Mucosa of descending colon (tissue), 3 donors: ENCODE measurements at regions not wholly inside any gene's neighbourhood (a gene's known extent, or its start where the extent isn't known, plus 50 kb on each side); places are given as distances from the start of the nearest gene placed in this dataset.

Source experiments
- ATAC-seq: fragments of 200-7000 bp; cut with Tn5 transposase; one replicate; pipeline ENCODE4 v1.9.1; 2020; ENCODE audit warnings: mild to moderate bottlenecking, moderate library complexity
- DNase-seq, 3 donors: peaks; one replicate each; pipeline ENCODE4 v3.0.0-alpha.2; 2020
- H3K36me3 ChIP-seq: fragments of 200-600 bp; one replicate; pipeline ENCODE4 v1.8.0; 2021; ENCODE audit warnings: low read depth, mild to moderate bottlenecking
- H3K4me1 ChIP-seq: fragments of 200-600 bp; one replicate; pipeline ENCODE4 v1.8.0; 2021; ENCODE audit warnings: low read depth, mild to moderate bottlenecking
- H3K4me3 ChIP-seq: fragments of 200-600 bp; one replicate; pipeline ENCODE4 v1.8.0; 2021; ENCODE audit warnings: mild to moderate bottlenecking
- H3K9me3 ChIP-seq: fragments of 200-600 bp; one replicate; pipeline ENCODE4 v1.8.0; 2021; ENCODE audit warnings: mild to moderate bottlenecking
- intact Hi-C, 2 donors: fragments of 100-400 bp; cut with DNase I in 1 of 2; cut with micrococcal nuclease in 1 of 2; formaldehyde crosslinking; loops; one replicate each; pipeline versions ENCODE4 v1.11.0 to v1.11.1; 2022; cut with DNase I, micrococcal nuclease
- TF ChIP-seq, protein P1 (sequence below): fragments of 200-600 bp; IDR thresholded peaks from one replicate; pipeline ENCODE4 v1.8.0; 2022; ENCODE audit warnings: antibody characterized with exemption, mild to moderate bottlenecking
- donor health status: DM: no; HTN: no; CAD: no; lungs with moderate emphysema.
- donor health status: DM: no; HTN: no; CAD: no.
- donor health status: DM: no; HTN: yes; CAD: no.

DNA sequence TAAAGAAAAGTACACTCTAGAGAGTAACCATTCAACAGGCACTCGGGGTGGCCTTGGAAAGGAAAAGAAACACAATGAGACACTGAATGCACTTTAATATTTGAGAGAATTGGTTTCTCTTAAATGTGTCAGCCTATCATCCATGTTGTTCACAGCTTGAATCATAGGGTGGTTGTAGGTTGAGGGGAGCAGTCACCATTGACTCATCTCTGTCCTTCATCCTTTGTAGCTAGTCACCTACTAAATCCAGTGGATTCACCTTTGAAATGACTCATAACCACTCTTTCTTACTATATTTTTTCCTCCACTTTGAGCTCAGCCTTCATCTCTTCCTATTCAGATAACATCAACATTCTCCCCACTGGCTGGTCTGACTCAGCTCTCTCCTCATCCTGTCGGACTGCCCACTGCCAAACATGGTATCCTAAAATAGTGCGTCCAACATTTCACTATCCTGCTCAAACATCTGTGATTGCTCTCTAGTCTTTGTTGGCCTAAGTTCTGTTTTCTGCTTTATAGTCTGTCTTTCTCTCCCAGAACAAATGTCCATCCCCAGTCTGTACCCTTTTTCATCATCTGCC lies 182.7 kb upstream of the GADL1 start:
- Histone ChIP-seq H3K4me1 (no peaks in the 10 kb centered on the region), H3K36me3 (no peaks in the 10 kb centered on the region), H3K4me3 (no peak overlapping the region), H3K9me3 (no peaks in the 10 kb centered on the region)
- intact Hi-C loops: no loop called here
- TF ChIP-seq, protein P1, sequence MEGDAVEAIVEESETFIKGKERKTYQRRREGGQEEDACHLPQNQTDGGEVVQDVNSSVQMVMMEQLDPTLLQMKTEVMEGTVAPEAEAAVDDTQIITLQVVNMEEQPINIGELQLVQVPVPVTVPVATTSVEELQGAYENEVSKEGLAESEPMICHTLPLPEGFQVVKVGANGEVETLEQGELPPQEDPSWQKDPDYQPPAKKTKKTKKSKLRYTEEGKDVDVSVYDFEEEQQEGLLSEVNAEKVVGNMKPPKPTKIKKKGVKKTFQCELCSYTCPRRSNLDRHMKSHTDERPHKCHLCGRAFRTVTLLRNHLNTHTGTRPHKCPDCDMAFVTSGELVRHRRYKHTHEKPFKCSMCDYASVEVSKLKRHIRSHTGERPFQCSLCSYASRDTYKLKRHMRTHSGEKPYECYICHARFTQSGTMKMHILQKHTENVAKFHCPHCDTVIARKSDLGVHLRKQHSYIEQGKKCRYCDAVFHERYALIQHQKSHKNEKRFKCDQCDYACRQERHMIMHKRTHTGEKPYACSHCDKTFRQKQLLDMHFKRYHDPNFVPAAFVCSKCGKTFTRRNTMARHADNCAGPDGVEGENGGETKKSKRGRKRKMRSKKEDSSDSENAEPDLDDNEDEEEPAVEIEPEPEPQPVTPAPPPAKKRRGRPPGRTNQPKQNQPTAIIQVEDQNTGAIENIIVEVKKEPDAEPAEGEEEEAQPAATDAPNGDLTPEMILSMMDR: no peak
- DNase-seq: no peak
- ATAC-seq: no peak

DNA sequence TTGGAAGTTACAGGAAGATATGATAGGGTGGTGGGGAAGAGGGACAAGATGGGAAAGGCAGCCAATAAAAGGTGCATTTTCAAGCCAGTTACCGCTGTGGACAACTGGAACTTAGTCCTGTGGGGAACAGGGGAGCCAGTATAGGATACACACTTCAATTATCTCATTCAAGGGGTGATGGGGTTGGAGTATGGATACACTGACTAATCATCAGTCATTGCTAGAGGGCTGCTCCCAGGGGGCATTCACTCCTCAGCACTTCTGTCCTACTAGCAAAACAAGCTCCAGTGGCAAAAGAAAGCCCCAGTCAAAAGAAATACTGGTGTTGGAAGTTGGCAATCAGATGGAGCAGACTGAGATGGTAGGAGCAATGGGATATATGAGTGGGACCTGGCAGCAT lies 183.4 kb upstream of the GADL1 start:
- DNase-seq: no peak
- no peak for ATAC-seq
- TF ChIP-seq, protein P1: no peak

DNA sequence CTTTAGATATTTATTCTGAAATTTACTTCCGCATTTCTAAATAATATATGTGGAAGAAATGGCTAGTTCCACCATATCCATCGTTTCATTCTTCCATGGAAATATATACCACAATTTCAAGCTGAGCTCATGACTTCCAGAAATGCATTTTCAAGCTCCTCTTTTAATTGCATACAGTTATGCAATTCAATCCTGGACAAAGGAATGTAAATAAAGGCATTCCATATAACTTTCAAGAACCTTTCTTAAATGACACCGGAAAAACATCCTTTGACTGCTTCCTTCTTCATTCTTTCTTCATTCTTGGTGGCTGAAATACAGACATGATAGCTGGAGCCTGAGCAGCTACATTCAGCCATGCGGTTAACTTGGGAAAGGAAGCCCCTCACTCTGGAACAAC lies 185.2 kb upstream of the GADL1 start:
- intact Hi-C loops: no loop called here
- no peak for DNase-seq
- no peaks in the 10 kb centered on the region for H3K4me1 ChIP-seq
- H3K36me3 ChIP-seq: no peaks in the 10 kb centered on the region
- no peaks in the 10 kb centered on the region for H3K9me3 ChIP-seq
- no peak overlapping the region for H3K4me3 ChIP-seq
- TF ChIP-seq, protein P1: no peak
- ATAC-seq: no peak

More for the DNA sequence above, 183.4 kb upstream of the GADL1 start:
- Histone ChIP-seq H3K4me3 (no peak overlapping the region), H3K4me1 (no peaks in the 10 kb centered on the region), H3K36me3 (no peaks in the 10 kb centered on the region), H3K9me3 (no peaks in the 10 kb centered on the region)
- intact Hi-C loops: no loop called here

DNA sequence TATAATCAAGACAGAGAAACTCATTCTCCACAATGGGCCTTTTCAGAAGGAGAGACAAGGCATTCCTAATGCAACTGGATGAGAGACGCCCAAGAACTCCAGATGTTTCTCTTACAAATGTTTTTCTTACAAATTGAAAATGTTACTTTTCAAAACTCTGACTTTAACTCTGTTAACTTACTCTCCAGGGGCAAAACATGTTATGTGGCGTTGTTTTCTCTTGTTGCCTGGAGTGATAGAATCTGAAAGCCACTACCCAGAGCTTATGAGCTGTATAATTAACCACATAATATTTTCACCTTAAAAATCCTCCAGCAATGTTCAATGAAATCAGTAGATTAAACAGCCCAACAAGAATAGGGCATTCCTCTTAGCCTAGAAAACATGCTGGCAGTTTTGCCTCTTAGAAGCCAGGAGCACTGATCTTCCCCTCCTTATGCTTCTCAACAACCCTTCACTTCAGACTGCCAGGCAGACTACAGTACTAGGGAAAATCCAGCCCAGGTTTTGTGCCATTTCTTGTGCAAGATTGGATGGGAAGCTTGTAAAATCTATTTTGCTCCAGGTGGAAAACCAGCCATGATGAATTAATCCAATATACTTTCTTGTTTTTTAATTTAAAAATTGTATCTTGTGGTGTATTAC lies 186.7 kb upstream of the GADL1 start:
- intact Hi-C loops: no loop called here
- Histone ChIP-seq H3K36me3 (no peaks in the 10 kb centered on the region), H3K9me3 (no peaks in the 10 kb centered on the region), H3K4me1 (no peaks in the 10 kb centered on the region), H3K4me3 (no peak overlapping the region)
- TF ChIP-seq, protein P1: no peak
- no peak for ATAC-seq
- DNase-seq: no peak

DNA sequence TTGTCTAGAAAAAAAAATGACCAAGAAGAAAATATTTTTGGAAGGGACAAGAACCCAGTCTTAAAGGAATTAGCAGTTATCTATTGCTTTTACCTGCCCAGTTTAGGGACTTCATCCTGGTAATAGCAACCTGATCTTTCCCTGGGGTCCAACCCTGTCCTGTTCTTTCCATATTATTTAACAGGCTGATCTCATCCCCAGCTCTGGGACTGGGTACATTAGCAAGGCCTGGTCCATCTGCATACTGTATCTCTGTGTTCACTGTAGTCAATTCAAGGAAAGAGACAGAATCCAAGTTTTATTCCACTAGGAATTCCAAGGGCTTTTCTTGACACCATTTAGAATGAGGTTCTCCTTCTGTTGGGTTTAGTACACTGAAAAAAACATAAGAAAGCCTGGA lies 191.7 kb upstream of the GADL1 start:
- intact Hi-C loops: no loop called here
- ATAC-seq (no peak), DNase-seq (no peak)
- Histone ChIP-seq H3K4me3 (no peak overlapping the region), H3K36me3 (no peaks in the 10 kb centered on the region), H3K4me1 (no peaks in the 10 kb centered on the region), H3K9me3 (no peaks in the 10 kb centered on the region)
- TF ChIP-seq, protein P1: no peak
